ENCODE measurements at regions not wholly inside any gene's neighbourhood (a gene's known extent, or its start where the extent isn't known, plus 50 kb on each side); places are given as distances from the start of the nearest gene placed in this dataset.

DNA sequence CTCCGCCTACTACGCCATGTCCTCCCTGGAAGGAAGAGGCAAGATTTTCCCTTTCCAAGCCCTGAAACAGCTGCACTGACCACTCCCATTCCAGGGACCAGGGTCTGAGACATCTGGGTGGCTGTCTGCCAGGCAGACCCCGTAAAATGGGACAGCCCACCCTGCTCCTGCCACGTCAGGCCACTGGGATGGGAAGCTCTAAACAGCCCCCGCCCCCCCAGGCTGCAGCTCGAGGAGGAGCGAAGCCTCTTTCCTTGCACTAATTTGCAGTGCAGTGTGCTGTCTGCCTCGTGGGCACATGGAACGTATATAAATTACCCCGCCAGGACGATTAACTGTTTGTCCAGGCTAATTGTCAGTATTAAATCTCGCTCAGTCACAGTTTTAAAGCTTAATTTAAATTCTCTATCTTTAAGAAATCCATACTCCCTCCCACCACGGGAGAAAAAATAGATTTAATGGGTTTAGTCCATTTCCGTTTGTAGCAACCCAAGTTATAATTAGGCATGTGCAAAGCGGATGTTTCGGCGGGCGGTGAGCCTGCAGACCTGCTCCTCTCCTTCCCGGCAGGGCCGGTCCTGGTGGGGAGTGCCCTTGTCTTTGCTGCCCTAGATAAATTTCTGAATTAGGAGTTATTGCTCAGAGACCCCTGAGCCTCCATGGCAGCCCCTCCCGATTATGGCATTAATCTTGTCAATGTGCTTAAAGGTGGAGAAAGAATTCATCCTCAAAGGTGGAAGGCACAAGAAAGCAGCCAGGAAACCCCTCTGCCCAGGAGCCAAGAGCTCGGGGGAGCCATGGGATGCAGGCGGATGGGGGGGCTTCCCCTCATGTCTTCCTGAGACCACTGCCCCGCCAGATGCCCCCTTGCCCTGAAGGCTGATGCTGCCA is 268.0 kb upstream of the TNRC6C start (continued):
- TF ChIP-seq ZNF276 (CRISPR knock-in tag; IDR thresholded peaks at IDR 0.05; ENCODE audit: low read depth) (no peak), ZNF335 (CRISPR knock-in tag; IDR thresholded peaks at IDR 0.05) (no peak)

DNA sequence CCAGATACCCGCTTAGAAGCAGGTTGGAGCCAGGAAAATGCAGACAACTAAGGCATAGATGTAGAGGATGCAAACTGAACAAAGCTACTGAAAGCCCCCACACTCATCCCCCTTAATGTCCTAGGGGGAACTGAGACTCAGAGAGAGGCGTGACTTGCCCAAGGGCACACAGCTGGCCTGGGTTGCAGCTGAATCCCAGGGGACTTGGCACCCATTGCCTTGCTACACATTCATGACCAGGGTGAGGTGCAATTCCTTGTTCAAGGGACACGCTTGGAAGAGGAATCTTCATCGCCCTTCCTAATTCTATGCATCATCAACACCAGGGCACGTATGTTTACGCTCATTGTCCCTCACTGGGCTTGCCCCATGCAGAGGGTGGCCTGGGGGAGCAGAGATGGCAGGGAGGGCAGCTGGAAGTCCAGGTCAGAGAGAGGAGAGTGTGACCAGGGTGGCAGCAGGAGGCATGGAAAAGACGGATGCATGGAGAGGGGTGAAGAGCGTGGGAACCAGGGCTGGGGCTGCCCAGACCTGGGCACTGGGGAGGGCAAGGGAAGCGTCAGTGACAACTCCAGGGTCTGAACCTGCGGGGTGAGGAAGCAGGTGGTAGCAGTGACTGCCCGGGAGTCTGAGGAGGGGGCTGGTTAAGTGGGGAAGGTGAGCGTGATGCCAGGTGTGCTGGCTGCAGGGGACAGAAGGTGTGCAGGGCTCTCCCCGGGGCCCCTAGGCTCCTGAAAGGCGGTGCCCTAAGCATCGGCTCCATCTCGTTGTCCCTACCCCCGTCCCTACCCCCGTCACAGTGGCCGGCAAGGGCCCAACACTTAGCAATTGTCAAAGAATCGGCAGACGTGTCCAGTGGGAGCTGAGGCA is 267.1 kb upstream of the TNRC6C start:
- H3K9me3 ChIP-seq (ENCODE audit: low read length), result no peaks in the 10 kb centered on the region
- ATAC-seq, result no peak; the same call in 2 of the 3 replicates
- no peak overlapping the region for H3K4me2 ChIP-seq (ENCODE audit: low read depth, low read length)
- TF ChIP-seq CAMTA2 (CRISPR knock-in tag; IDR thresholded peaks at IDR 0.05; ENCODE audit: borderline replicate concordance), result no peak
- TF ChIP-seq, protein P1, sequence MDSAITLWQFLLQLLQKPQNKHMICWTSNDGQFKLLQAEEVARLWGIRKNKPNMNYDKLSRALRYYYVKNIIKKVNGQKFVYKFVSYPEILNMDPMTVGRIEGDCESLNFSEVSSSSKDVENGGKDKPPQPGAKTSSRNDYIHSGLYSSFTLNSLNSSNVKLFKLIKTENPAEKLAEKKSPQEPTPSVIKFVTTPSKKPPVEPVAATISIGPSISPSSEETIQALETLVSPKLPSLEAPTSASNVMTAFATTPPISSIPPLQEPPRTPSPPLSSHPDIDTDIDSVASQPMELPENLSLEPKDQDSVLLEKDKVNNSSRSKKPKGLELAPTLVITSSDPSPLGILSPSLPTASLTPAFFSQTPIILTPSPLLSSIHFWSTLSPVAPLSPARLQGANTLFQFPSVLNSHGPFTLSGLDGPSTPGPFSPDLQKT (CRISPR knock-in tag; IDR thresholded peaks at IDR 0.05; ENCODE audit: borderline replicate concordance), result no peak
- TF ChIP-seq ZXDC (CRISPR knock-in tag; IDR thresholded peaks at IDR 0.05), result no peak
- no peak for TF ChIP-seq BHLHE40 (IDR thresholded peaks at IDR 0.05; ENCODE audit: low read length)
- TF ChIP-seq ZNF468 (CRISPR knock-in tag; IDR thresholded peaks at IDR 0.05), result no peak
- TF ChIP-seq, protein P2, sequence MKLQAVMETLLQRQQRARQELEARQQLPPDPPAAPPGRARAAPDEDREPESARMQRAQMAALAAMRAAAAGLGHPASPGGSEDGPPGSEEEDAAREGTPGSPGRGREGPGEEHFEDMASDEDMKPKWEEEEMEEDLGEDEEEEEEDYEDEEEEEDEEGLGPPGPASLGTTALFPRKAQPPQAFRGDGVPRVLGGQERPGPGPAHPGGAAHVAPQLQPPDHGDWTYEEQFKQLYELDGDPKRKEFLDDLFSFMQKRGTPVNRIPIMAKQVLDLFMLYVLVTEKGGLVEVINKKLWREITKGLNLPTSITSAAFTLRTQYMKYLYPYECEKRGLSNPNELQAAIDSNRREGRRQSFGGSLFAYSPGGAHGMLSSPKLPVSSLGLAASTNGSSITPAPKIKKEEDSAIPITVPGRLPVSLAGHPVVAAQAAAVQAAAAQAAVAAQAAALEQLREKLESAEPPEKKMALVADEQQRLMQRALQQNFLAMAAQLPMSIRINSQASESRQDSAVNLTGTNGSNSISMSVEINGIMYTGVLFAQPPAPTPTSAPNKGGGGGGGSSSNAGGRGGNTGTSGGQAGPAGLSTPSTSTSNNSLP (IDR thresholded peaks at IDR 0.05; ENCODE audit: low read depth, low read length), result no peak
- no peak for TF ChIP-seq FOXP1 (IDR thresholded peaks at IDR 0.05)
- TF ChIP-seq FOXP1 (CRISPR knock-in tag; IDR thresholded peaks at IDR 0.05), result no peak
- in situ Hi-C loops (cut with HindIII; ENCODE audit: extremely low pct_ligation_motif_present, low pct_unique_long_range_greater_than_20kb), result no loop called here
- intact Hi-C loops (cut with micrococcal nuclease; ENCODE audit: unreplicated experiment), result no loop called here
- no peak for DNase-seq (ENCODE audit: low spot score)
- no peak overlapping the region for H3K9ac ChIP-seq (ENCODE audit: insufficient read depth, low read depth, low read length)
- H3K27me3 ChIP-seq (ENCODE audit: control insufficient read depth in 1 of 2, insufficient read depth in 2 of 2, low read length in 2 of 2), result peaks cover 19 to 73% of the 10 kb centered on the region in 2 experiments
- H3K27ac ChIP-seq (ENCODE audit: extremely low read length, insufficient read depth, low read length), result no peak overlapping the region
- H4K20me1 ChIP-seq (ENCODE audit: insufficient read depth, low read length), result no peaks in the 10 kb centered on the region
- no peak overlapping the region for H3K4me3 ChIP-seq (replicated peaks in 1 of 3; ENCODE audit: insufficient read depth in 1 of 3, low read depth in 2 of 3, low read length in 3 of 3)
- BruUV-seq (replicated peaks), result no TSS peak
- no peaks in the 10 kb centered on the region for H3K36me3 ChIP-seq (replicated peaks in 1 of 2; ENCODE audit: control insufficient read depth in 1 of 2, insufficient read depth in 2 of 2, low read length in 2 of 2)
- POLR2A ChIA-PET, result no interaction called here
- H2AFZ ChIP-seq (ENCODE audit: low read length), result no peak overlapping the region
- H3K4me1 ChIP-seq (ENCODE audit: insufficient read depth, low read length), result no peaks in the 10 kb centered on the region
- WGBS (ENCODE audit: low lambda C conversion rate), result 7% methylated on average over 19 of the region's 21 CpGs
- FAIRE-seq, result no peak
- no peaks in the 10 kb centered on the region for H3K79me2 ChIP-seq (ENCODE audit: insufficient read depth, low read length)
- CTCF ChIA-PET (ENCODE audit: low intra/inter-chr PET ratio, low total read pairs), result no interaction called here

Data from HepG2 (cell line).